ENCODE measurements at regions not wholly inside any gene's neighbourhood (a gene's known extent, or its start where the extent isn't known, plus 50 kb on each side); places are given as distances from the start of the nearest gene placed in this dataset.

DNA sequence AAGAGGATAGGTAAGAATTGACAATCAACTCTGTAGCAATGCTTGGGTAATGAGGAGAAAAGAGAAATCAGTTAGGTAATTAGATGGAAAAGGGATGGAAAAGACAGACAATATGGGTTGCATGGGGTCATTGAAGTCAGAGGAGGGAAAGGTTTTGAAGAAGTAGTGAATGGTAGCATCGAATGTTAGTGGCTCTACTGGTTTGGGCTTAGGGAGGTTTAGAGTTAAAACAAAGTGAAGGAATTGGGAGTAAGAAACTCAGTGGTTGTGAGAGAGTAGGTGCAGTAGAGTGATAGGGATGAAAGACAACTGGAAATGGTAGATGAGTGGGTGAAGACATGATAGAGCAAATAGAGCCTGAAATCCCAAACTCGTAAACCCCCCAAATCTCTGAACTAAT lies 140.1 kb upstream of the ZFP64 start:
- intact Hi-C loops (cut with micrococcal nuclease), result no loop called here
- CTCF ChIA-PET, result no interaction called here
- H3K27me3 ChIP-seq (ENCODE audit: low read length), result peaks cover 8% of the 10 kb centered on the region; the same call in 1 of the 2 replicates

GRCh38 chr20:52321396-52321795 lies 129.8 kb upstream of the ZFP64 start:
- DNase-seq (no peak), ATAC-seq (no peak)
- H2AFZ ChIP-seq (ENCODE audit: low read length), result no peak overlapping the region
- H3K27me3 ChIP-seq (ENCODE audit: low read length), result peaks cover 23% of the 10 kb centered on the region; the same call in 1 of the 2 replicates
- no peaks in the 10 kb centered on the region for H3K79me2 ChIP-seq (ENCODE audit: low read length)
- CTCF ChIA-PET, result no interaction called here
- no peak overlapping the region for H3K9ac ChIP-seq (ENCODE audit: low read length)
- H3K9me2 ChIP-seq (replicated peaks; ENCODE audit: low read length), result no peaks in the 10 kb centered on the region
- H3K4me1 ChIP-seq (ENCODE audit: insufficient read depth, low read length), result no peaks in the 10 kb centered on the region
- no peak overlapping the region for H3K27ac ChIP-seq (ENCODE audit: low read length)
- no peaks in the 10 kb centered on the region for H3K36me3 ChIP-seq (ENCODE audit: low read depth, low read length)
- no peaks in the 10 kb centered on the region for H3K9me3 ChIP-seq (ENCODE audit: low read length)
- H4K20me1 ChIP-seq (ENCODE audit: low read length), result no peaks in the 10 kb centered on the region
- BruUV-seq (replicated peaks), result no TSS peak
- intact Hi-C loops (cut with micrococcal nuclease), result no loop called here
- H3K4me2 ChIP-seq (ENCODE audit: low read length), result no peak overlapping the region
- POLR2A ChIA-PET (ENCODE audit: unreplicated experiment), result no interaction called here
- TF ChIP-seq CTCF (conservative IDR thresholded peaks at IDR 0.05; ENCODE audit: low read depth, low read length), result no peak
- no peak for TF ChIP-seq EZH2phosphoT487 (IDR thresholded peaks at IDR 0.05; ENCODE audit: borderline replicate concordance, low read length)
- TF ChIP-seq EZH2 (IDR thresholded peaks at IDR 0.05; ENCODE audit: low read length, unreplicated experiment), result no peak
- no peak overlapping the region for H3K4me3 ChIP-seq (ENCODE audit: low read length)
- no peaks in the 10 kb centered on the region for H3F3A ChIP-seq (ENCODE audit: low read length, unreplicated experiment)

More for the DNA sequence above, 140.1 kb upstream of the ZFP64 start:
- Histone ChIP-seq H2AFZ (ENCODE audit: low read length) (no peak overlapping the region), H3K9me2 (replicated peaks; ENCODE audit: low read length) (no peaks in the 10 kb centered on the region), H3K9me3 (ENCODE audit: low read length) (no peaks in the 10 kb centered on the region; the same call in 1 of the 2 replicates), H3K4me3 (ENCODE audit: low read length) (no peak overlapping the region), H3K36me3 (ENCODE audit: low read depth, low read length) (no peaks in the 10 kb centered on the region), H3K79me2 (ENCODE audit: low read length) (no peaks in the 10 kb centered on the region), H3K9ac (ENCODE audit: low read length) (no peak overlapping the region), H3F3A (ENCODE audit: low read length, unreplicated experiment) (no peaks in the 10 kb centered on the region), H3K4me2 (ENCODE audit: low read length) (no peak overlapping the region), H4K20me1 (ENCODE audit: low read length) (no peaks in the 10 kb centered on the region), H3K4me1 (ENCODE audit: insufficient read depth, low read length) (no peaks in the 10 kb centered on the region), H3K27ac (ENCODE audit: low read length) (no peak overlapping the region)
- no TSS peak for BruUV-seq (replicated peaks)
- no peak for DNase-seq
- no peak for ATAC-seq
- TF ChIP-seq CTCF (conservative IDR thresholded peaks at IDR 0.05; ENCODE audit: low read depth, low read length) (no peak), EZH2 (IDR thresholded peaks at IDR 0.05; ENCODE audit: low read length, unreplicated experiment) (no peak), EZH2phosphoT487 (IDR thresholded peaks at IDR 0.05; ENCODE audit: borderline replicate concordance, low read length) (no peak)
- POLR2A ChIA-PET (ENCODE audit: unreplicated experiment), result no interaction called here

DNA sequence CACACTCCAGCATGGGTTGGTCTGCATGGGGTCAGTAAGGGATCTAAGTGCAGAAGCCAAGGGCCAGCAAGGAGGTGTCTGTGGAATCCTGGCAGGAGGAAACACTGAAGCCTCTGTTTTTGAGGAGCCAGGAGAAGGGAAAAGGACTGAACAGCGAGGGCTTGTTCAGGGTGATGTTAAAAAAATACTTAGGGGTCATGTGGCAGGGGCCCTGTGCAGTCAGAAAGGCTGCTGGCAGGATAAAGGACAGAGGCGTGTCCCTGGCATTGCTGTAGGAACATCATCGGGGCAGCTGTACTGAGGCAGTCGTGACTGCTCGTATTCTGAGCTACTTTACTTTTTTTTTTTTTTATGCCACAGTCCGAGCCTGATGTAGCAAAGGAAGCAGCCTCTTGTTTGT lies 127.1 kb upstream of the ZFP64 start:
- H3K36me3 ChIP-seq (ENCODE audit: low read depth, low read length), result no peaks in the 10 kb centered on the region
- H3K79me2 ChIP-seq (ENCODE audit: low read length), result no peaks in the 10 kb centered on the region
- intact Hi-C loops (cut with micrococcal nuclease), result loop anchor here (10.0 kb wide), 1 partner anchor 896 kb away; no protein-coding TSS in a partner anchor
- 0 out of 2 replicates have a peak, but pooled peaks cover 1% of the 10 kb centered on the region for H3K4me1 ChIP-seq (ENCODE audit: insufficient read depth, low read length)
- no peak overlapping the region for H3K27ac ChIP-seq (ENCODE audit: low read length)
- no peaks in the 10 kb centered on the region for H3K9me3 ChIP-seq (ENCODE audit: low read length)
- H4K20me1 ChIP-seq (ENCODE audit: low read length), result no peaks in the 10 kb centered on the region
- no peaks in the 10 kb centered on the region for H3K9me2 ChIP-seq (replicated peaks; ENCODE audit: low read length)
- ChIA-PET CTCF (no interaction called here), POLR2A (ENCODE audit: unreplicated experiment) (no interaction called here)
- H2AFZ ChIP-seq (ENCODE audit: low read length), result no peak overlapping the region
- no peak overlapping the region for H3K9ac ChIP-seq (ENCODE audit: low read length)
- H3F3A ChIP-seq (ENCODE audit: low read length, unreplicated experiment), result no peaks in the 10 kb centered on the region
- ATAC-seq (no peak), DNase-seq (no peak)
- H3K4me2 ChIP-seq (ENCODE audit: low read length), result no peak overlapping the region
- TF ChIP-seq CTCF (conservative IDR thresholded peaks at IDR 0.05; ENCODE audit: low read depth, low read length) (no peak), EZH2 (IDR thresholded peaks at IDR 0.05; ENCODE audit: low read length, unreplicated experiment) (no peak), EZH2phosphoT487 (IDR thresholded peaks at IDR 0.05; ENCODE audit: borderline replicate concordance, low read length) (no peak)
- no peak overlapping the region for H3K4me3 ChIP-seq (ENCODE audit: low read length)
- H3K27me3 ChIP-seq (ENCODE audit: low read length), result peaks cover 23% of the 10 kb centered on the region
- BruUV-seq (replicated peaks), result no TSS peak
